Stomach smooth muscle (tissue), 2 donors: ENCODE measurements at regions not wholly inside any gene's neighbourhood (a gene's known extent, or its start where the extent isn't known, plus 50 kb on each side); places are given as distances from the start of the nearest gene placed in this dataset.

Experiments
- H3K27ac ChIP-seq: one replicate; pipeline ENCODE4 v1.7.0; 2013; ENCODE audit warnings: mild to moderate bottlenecking, low read length, inconsistent platforms
- H3K27me3 ChIP-seq, 2 donors: one replicate each; pipeline ENCODE4 v1.7.0; 2013; ENCODE audit warnings: low read length in 2 of 2; ENCODE audit not compliant: insufficient read depth in 2 of 2, control insufficient read depth in 1 of 2
- H3K36me3 ChIP-seq, 2 donors: one replicate each; pipeline ENCODE4 v1.7.0; 2013; ENCODE audit warnings: low read length in 2 of 2; ENCODE audit not compliant: control insufficient read depth in 2 of 2, insufficient read depth in 2 of 2
- H3K4me1 ChIP-seq: one replicate; pipeline ENCODE4 v1.7.0; 2013; ENCODE audit warnings: low read length; ENCODE audit not compliant: control insufficient read depth, insufficient read depth
- H3K4me3 ChIP-seq, 2 donors: one replicate each; pipeline ENCODE4 v1.7.0; 2013; ENCODE audit warnings: low read length in 2 of 2
- H3K9ac ChIP-seq, 2 donors: one replicate each; pipeline ENCODE4 v1.7.0; 2013; ENCODE audit warnings: low read length in 2 of 2, mild to moderate bottlenecking in 1 of 2
- H3K9me3 ChIP-seq, 2 donors: one replicate each; pipeline ENCODE4 v1.7.0; 2013; ENCODE audit warnings: low read length in 2 of 2; ENCODE audit not compliant: control insufficient read depth in 2 of 2
- donor health status: healthy.
- donor health status: Pancreatic carcinoma.

DNA sequence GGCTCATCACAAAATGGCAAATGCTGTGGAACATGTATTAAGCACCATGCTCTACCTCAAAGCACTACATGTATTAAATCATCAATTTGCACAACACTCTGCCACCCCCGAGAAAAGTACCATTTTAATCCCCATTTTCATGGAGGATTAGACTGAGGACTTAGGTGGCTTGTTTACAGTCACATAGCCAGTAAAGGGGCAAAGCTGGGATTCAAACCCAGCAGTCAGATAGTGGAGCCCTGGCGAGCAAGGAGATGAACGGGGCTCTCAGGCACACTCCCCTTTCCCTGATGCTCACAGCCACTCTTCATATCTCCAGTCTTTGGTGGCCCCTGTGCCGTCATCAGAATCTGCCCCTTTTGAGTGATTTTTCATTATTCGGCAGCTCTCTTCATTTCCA, 262.9 kb downstream of the DIRAS2 start:
- Histone ChIP-seq H3K9me3 (no peaks in the 10 kb centered on the region), H3K36me3 (no peaks in the 10 kb centered on the region), H3K27me3 (peaks cover 0 to 3% of the 10 kb centered on the region in 2 donors), H3K9ac (no peak overlapping the region), H3K4me3 (no peak overlapping the region), H3K4me1 (no peaks in the 10 kb centered on the region), H3K27ac (no peak overlapping the region)

DNA sequence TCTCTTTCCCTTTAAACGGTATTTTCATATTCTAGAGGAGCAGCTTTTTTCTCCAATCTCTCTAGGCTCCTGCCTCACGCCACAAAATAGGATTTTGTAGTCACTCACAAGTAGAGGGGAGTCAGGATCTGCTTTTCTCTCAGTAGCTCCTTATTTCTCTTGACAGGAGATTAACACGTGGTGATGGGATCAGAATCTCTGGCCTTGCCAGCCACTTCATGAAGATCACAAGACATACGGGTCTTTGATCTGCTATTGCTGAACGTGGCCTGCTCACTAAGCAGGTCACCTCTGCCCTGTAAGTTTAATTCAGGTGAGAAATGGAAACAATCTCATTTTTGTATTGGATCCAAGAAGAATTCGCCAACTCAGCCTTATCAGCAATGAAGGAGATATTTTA, 257.5 kb downstream of the DIRAS2 start:
- no peaks in the 10 kb centered on the region for H3K9me3 ChIP-seq
- no peaks in the 10 kb centered on the region for H3K4me1 ChIP-seq
- H3K27ac ChIP-seq = no peak overlapping the region
- H3K4me3 ChIP-seq = no peak overlapping the region
- no peaks in the 10 kb centered on the region for H3K36me3 ChIP-seq
- H3K9ac ChIP-seq = no peak overlapping the region
- peaks cover 0 to 3% of the 10 kb centered on the region in 2 donors for H3K27me3 ChIP-seq

DNA sequence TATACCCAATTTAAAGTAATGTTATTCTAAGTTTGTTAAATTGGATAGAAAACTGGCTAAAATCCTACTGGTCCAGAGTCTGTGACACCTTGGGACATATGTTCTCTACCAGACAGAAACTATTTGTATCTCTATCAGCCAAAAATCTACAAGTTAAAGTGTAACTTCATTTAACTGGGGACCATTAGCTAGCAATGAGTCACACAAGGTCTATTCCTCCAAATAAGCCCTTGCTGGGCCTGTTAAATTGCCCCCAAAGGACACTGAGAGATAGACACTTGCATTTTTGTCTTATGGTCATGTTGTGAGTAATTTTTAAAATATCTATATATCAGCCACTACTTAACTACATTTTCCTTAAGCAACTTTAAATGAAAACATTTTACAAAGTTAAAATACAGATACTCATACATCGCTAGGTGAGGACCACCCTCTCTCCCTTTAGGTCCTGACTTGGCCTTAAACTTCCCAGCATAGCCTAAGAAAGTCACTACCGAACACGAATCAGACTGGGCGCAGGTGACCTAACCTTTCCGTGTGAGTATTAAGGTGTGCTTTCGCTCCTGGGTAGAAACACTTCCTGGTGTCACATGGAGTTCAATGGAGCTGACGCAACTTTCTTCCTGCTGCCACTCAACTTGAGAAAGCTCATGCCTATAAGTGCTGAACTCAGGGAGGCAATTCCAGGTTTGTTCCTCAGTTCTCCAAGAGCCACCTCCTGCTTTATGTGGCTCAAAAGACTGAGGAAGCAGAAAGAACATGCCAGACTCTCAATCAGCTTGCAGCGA, 249.1 kb downstream of the DIRAS2 start:
- H3K9ac ChIP-seq = no peak overlapping the region
- no peaks in the 10 kb centered on the region for H3K9me3 ChIP-seq
- no peak overlapping the region for H3K4me3 ChIP-seq
- no peaks in the 10 kb centered on the region for H3K4me1 ChIP-seq
- H3K36me3 ChIP-seq = no peaks in the 10 kb centered on the region
- H3K27ac ChIP-seq = no peak overlapping the region
- H3K27me3 ChIP-seq = no peaks in the 10 kb centered on the region

DNA sequence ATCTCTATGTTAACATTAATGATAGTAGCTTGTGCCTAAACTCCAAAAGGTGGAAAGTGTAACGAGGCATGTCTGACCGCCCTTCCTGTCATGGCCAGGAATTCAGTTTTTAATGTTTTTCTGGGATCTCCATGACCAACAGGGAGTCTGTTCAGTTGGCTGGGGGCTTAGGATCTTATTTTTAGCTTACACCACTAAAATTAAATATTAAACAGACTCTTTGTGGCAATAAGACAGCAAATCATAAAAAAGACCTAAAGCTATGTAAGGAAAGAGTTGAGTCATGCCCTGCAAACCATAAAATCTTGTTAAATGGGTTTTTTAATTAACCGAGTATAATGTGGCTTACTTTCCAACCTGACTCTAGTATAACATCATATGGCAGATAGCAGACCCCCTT, 247.8 kb downstream of the DIRAS2 start:
- Histone ChIP-seq H3K9me3 (no peaks in the 10 kb centered on the region), H3K27me3 (no peaks in the 10 kb centered on the region)

DNA sequence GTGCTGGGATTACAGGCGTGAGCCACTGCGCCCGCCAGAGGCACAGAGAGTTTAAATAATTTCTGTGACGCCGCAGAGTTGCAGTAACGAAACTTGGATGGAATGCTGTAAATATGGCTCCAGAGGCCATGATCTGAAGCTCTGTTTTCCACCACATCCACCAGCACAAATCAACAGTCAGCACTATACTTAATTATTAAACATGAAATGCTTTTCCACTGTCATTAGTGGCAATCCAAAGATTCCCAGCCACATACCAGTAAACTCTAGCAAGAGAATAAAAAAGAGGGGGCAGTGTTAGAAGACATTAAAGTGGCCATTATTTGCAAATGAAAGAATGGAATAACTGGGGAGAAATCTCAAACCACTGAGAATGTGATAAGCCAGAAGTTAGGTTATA, 242.5 kb downstream of the DIRAS2 start:
- H3K9me3 ChIP-seq = no peaks in the 10 kb centered on the region
- no peaks in the 10 kb centered on the region for H3K4me1 ChIP-seq

More for the DNA sequence above, 247.8 kb downstream of the DIRAS2 start:
- no peaks in the 10 kb centered on the region for H3K36me3 ChIP-seq
- H3K9ac ChIP-seq = no peak overlapping the region
- no peaks in the 10 kb centered on the region for H3K4me1 ChIP-seq
- H3K4me3 ChIP-seq = no peak overlapping the region
- no peak overlapping the region for H3K27ac ChIP-seq

DNA sequence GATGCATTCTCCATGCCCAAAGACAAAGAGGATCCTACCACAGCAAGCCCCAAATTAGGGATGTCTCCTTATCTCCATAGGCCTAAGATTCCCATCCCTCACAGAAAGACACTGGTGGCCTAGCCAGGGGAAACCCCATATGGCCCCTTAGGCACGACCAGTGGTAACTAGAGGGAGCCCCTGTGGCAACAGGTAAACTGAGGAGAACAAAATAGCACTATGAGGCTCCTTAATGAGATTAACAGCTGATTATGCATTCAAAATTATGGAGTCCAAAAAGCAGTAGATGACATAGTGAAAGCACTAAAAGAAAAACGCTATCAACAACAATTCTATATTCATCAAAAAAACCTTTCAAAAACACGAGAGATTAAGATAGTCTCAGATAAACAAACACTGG, 234.0 kb downstream of the DIRAS2 start:
- no peaks in the 10 kb centered on the region for H3K36me3 ChIP-seq
- no peaks in the 10 kb centered on the region for H3K4me1 ChIP-seq
- peaks cover 0 to 6% of the 10 kb centered on the region in 2 donors for H3K9me3 ChIP-seq
- H3K27ac ChIP-seq = no peak overlapping the region
- H3K27me3 ChIP-seq = no peaks in the 10 kb centered on the region
- no peak overlapping the region for H3K4me3 ChIP-seq
- no peak overlapping the region for H3K9ac ChIP-seq

More for the DNA sequence above, 242.5 kb downstream of the DIRAS2 start:
- Histone ChIP-seq H3K27me3 (no peaks in the 10 kb centered on the region), H3K9ac (no peak overlapping the region), H3K36me3 (no peaks in the 10 kb centered on the region), H3K4me3 (no peak overlapping the region), H3K27ac (no peak overlapping the region)

DNA sequence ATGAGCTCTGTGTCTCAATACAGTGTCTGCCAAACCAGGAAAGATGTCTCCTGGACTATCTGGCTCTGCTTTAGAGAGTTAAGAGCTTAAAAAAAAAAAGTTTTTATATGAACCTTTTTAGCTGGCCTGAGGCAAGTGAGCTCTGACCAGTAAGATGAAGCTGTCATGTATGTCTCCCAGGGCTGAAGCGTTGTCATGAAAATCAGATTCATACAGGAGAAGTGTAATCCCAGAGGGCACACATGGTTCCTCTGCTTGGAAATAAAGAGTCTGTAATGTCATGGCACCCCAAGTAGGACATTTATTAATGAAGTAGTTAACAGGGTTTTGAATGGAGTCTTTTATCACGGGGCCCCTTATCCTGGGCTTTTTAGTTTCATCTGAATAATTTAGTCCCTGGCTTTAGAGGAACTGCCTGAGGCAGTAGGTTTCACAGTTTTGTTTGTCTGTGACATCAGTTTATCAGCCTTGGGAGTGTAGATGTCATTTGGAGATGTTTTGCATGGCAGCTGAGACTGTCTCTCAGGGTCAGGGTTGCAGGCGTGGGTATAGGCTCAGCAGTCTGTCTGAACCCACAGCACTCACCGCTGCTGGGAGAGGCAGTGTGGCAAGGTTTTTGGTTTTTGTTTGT, 223.3 kb downstream of the DIRAS2 start:
- H3K27ac ChIP-seq = no peak overlapping the region

DNA sequence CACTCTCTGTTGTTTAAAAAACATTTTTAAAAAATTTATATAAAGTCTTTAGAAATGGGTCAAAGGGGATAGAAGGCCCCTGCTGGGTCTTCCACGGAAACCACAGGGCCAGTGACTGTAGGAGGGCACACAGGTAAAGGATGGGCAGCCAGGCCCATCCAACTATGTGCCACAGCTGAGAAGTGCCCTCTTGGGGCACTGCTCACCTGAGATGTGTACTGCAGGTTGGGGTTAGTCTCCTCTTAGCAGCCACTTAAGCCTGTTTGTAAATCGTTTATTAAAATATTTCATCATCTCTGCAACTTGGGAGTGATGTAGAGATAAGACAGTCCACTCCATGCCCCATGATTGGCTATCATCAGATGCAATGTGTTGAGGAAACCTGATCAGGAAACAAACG, 222.4 kb downstream of the DIRAS2 start:
- Histone ChIP-seq H3K9me3 (no peaks in the 10 kb centered on the region), H3K36me3 (no peaks in the 10 kb centered on the region), H3K4me3 (no peak overlapping the region), H3K27ac (no peak overlapping the region), H3K9ac (no peak overlapping the region), H3K27me3 (peaks cover 0 to 3% of the 10 kb centered on the region in 2 donors), H3K4me1 (no peaks in the 10 kb centered on the region)

More for the DNA sequence above, 223.3 kb downstream of the DIRAS2 start:
- no peaks in the 10 kb centered on the region for H3K4me1 ChIP-seq
- H3K36me3 ChIP-seq = no peaks in the 10 kb centered on the region
- no peak overlapping the region for H3K9ac ChIP-seq
- H3K4me3 ChIP-seq = no peak overlapping the region
- no peaks in the 10 kb centered on the region for H3K9me3 ChIP-seq
- H3K27me3 ChIP-seq = peaks cover 0 to 3% of the 10 kb centered on the region in 2 donors

DNA sequence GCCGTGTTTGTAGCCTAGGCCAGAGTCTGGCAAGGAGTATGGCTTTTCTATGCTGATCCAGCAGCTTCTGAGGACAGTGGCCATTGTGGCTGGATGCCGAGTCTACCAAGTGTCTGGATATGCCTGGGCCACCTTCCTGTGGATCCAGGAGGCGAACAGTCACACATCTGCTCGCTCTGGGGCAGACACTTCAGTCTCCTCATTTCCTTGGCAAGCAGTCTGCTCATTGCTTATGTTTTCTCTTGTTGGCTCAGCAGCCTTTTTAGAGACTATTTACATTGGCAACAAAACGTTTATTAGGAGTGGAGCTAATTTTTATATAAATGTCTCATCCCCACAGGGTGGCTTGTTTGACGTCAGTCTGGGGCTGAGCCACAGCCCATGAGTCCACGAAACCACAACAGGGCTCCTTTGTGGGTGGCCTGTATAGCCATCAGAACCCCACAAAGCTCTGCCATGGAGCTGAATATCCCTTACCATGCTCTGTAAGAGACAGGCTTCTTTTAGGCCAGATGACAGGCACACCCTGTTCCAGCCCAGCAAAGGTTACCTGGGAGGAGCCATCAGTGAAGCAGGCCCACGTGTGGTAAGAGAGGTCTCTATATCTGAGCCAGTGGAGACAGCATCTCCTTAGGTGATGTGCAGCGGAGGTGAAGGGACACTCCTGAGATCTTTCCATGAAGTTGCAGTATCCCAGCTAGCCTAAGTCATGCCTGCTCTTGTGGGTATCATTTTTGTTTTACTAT, 221.7 kb downstream of the DIRAS2 start:
- no peaks in the 10 kb centered on the region for H3K9me3 ChIP-seq
- no peak overlapping the region for H3K4me3 ChIP-seq
- no peak overlapping the region for H3K9ac ChIP-seq
- peaks cover 0 to 3% of the 10 kb centered on the region in 2 donors for H3K27me3 ChIP-seq
- no peaks in the 10 kb centered on the region for H3K4me1 ChIP-seq
- H3K36me3 ChIP-seq = no peaks in the 10 kb centered on the region
- H3K27ac ChIP-seq = no peak overlapping the region

DNA sequence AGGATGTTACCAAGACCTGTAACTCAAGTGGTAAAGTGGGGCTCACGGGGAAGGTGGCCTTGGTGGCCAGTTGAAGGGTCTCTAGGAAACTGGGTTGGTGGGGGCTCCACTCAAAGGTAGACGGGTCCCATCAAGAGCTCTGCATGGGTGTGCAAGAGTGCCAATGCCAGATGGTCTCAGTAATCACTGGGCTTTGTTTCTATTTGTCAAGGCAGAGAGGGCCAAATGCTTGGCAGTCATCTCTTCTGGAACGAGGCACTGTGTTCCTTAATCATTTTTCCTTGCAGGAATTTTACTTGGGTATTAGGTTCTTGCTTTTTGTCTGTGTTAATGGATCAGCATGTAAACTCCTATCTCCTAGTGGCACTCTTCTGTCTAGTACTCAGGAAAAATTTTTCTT, 220.8 kb downstream of the DIRAS2 start:
- Histone ChIP-seq H3K4me3 (no peak overlapping the region), H3K27me3 (peaks cover 0 to 3% of the 10 kb centered on the region in 2 donors), H3K36me3 (no peaks in the 10 kb centered on the region), H3K4me1 (no peaks in the 10 kb centered on the region), H3K9ac (no peak overlapping the region), H3K27ac (no peak overlapping the region), H3K9me3 (no peaks in the 10 kb centered on the region)
